Kidney epithelial cell (primary cell): ENCODE measurements at regions not wholly inside any gene's neighbourhood (a gene's known extent, or its start where the extent isn't known, plus 50 kb on each side); places are given as distances from the start of the nearest gene placed in this dataset.
"Not testable (repeated sequence)": the region's sequence is repeated elsewhere in the genome, so short reads cannot be mapped to it uniquely, and the experiment has no call there.

Source experiments
- DNase-seq: peaks from one replicate; pipeline ENCODE4 v3.0.0-alpha.2; 2010; ENCODE audit warnings: low read depth
- H3K27me3 ChIP-seq: 2 replicates; pipeline ENCODE4 v1.6.0; 2011; ENCODE audit warnings: low read length; ENCODE audit not compliant: control insufficient read depth, insufficient read depth
- H3K36me3 ChIP-seq: 2 replicates; pipeline ENCODE4 v1.5.1; 2011; ENCODE audit warnings: low read length; ENCODE audit not compliant: control insufficient read depth, insufficient read depth
- H3K4me3 ChIP-seq: 2 replicates; pipeline ENCODE4 v1.5.1; 2011; ENCODE audit warnings: low read depth, mild to moderate bottlenecking, control low read depth, low read length
- CTCF ChIP-seq: IDR thresholded peaks from 2 replicates; pipeline ENCODE4 v1.5.1; 2011; ENCODE audit warnings: mild to moderate bottlenecking, moderate library complexity, low read length, control low read depth, inconsistent platforms; ENCODE audit not compliant: insufficient read depth, poor library complexity, severe bottlenecking

- no peak for TF ChIP-seq CTCF
- Histone ChIP-seq H3K4me3 (no peak overlapping the region), H3K36me3 (no peaks in the 10 kb centered on the region), H3K27me3 (no peaks in the 10 kb centered on the region)
- no peak for DNase-seq
Observed at GRCh38 chr6:8810325-8810724, 375.0 kb upstream of the SLC35B3 start.

DNA sequence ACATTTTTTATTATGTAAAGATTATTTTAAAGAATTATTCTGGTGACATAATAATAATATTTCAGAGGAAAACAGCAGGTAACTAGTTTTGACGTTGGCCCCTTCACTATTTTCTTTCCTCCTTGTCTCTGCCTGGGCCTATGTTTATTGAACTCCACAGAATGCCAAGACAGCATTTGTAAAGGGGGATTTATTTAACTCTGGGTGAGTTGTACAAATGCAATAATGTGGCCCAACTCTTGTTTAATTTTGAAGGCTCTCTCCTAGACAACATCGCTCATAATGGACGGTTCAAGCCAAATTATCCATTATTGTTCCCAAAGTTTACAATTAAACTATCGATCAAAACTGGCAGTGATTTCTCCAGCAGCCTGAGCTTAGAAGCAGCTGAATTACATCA lies 374.3 kb upstream of the SLC35B3 start:
- Histone ChIP-seq H3K36me3 (no peaks in the 10 kb centered on the region), H3K4me3 (no peak overlapping the region), H3K27me3 (no peaks in the 10 kb centered on the region)
- no peak for DNase-seq
- TF ChIP-seq CTCF = no peak

- no peak for DNase-seq
- no peak overlapping the region for H3K4me3 ChIP-seq
- no peaks in the 10 kb centered on the region for H3K27me3 ChIP-seq
- H3K36me3 ChIP-seq = no peaks in the 10 kb centered on the region
- TF ChIP-seq CTCF = no peak
Observed at GRCh38 chr6:8803181-8803760, 367.9 kb upstream of the SLC35B3 start.

DNA sequence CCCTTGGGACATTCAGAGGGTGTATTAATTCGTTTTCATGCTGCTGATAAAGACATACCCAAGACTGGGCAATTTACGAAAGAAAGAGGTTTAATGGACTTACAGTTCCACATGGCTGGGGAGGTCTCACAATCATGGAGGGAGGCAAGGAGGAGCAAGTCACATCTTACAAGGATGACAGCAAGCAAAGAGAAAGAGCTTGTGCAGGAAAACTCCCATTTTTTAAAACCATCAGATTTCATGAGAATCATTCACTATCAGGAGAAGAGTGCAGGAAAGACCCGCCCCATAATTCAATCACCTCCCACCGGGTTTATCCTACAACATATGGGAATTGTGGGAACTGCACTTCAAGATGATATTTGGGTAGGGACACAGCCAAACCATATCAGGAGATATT lies 367.1 kb upstream of the SLC35B3 start:
- not testable (repeated sequence) for DNase-seq, H3K36me3 ChIP-seq, H3K4me3 ChIP-seq, H3K27me3 ChIP-seq

DNA sequence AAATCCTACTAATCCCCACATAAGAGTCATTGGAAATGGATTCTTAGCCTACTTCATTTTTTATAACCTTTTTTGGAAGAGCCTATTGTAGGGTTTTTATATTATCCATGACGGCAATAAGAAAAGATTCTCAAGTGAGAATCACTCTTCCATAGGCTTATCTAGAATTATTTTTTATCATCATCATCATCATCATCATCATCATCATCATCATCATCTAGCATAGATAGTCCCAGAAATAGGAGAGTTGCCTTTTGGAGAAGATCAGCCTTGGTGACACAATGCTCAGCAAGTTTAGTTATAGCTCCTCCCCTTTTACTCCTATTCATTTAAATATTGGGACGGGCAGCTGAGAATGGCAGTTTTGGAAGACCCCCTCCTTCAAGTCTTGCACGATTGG lies 359.1 kb upstream of the SLC35B3 start:
- DNase-seq = no peak
- H3K36me3 ChIP-seq = no peaks in the 10 kb centered on the region
- no peak overlapping the region for H3K4me3 ChIP-seq
- no peak for TF ChIP-seq CTCF
- H3K27me3 ChIP-seq = no peaks in the 10 kb centered on the region

DNA sequence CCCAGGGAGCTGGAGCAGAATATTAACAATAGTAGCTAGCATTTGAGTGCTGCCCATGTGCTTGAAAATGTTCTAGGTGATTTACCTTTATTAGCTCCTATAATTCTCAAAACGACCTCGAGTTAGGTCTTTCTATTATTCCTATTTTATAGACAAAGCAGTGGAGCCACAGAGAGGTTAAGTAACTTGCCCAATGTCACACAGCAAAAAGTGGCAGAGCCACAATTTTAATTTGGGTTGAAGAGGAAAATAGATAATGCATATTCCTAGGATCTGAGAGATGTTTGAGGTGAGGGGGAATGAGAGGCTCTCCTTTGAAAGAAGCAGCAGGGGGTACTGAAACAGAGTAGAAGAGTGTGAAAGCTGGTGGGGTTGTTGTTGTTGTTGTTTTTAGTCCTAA lies 354.5 kb upstream of the SLC35B3 start:
- DNase-seq = no peak
- no peaks in the 10 kb centered on the region for H3K27me3 ChIP-seq
- no peak overlapping the region for H3K4me3 ChIP-seq
- no peak for TF ChIP-seq CTCF
- H3K36me3 ChIP-seq = no peaks in the 10 kb centered on the region
